GM23248 (cell line): ENCODE measurements at regions not wholly inside any gene's neighbourhood (a gene's known extent, or its start where the extent isn't known, plus 50 kb on each side); places are given as distances from the start of the nearest gene placed in this dataset.

Experiments
- DNase-seq: peaks from one replicate; pipeline ENCODE4 v3.0.0-alpha.2; 2015
- H2AFZ ChIP-seq: fragments of 200-600 bp; sonication (generic); 2 replicates; pipeline ENCODE4 v1.6.1; 2016; ENCODE audit warnings: antibody characterized with exemption
- H3F3A ChIP-seq: fragments of 200-600 bp; sonication (generic); 2 replicates; pipeline ENCODE4 v1.6.1; 2016; ENCODE audit warnings: mild to moderate bottlenecking, antibody characterized with exemption, mixed run types; ENCODE audit not compliant: insufficient read depth
- H3K27ac ChIP-seq: fragments of 200-600 bp; sonication (generic); 2 replicates; pipeline ENCODE4 v1.5.1; 2016; ENCODE audit warnings: mild to moderate bottlenecking
- H3K27me3 ChIP-seq: fragments of 200-600 bp; sonication (generic); replicated peaks from 2 replicates; pipeline ENCODE4 v1.6.1; 2016; ENCODE audit warnings: mild to moderate bottlenecking; ENCODE audit not compliant: insufficient read depth
- H3K36me3 ChIP-seq: fragments of 200-600 bp; sonication (generic); 2 replicates; pipeline ENCODE4 v1.6.1; 2016; ENCODE audit warnings: low read depth, mild to moderate bottlenecking
- H3K4me1 ChIP-seq: fragments of 200-600 bp; sonication (generic); 2 replicates; pipeline ENCODE4 v1.6.1; 2016; ENCODE audit warnings: mild to moderate bottlenecking; ENCODE audit not compliant: insufficient read depth
- H3K4me2 ChIP-seq: fragments of 200-600 bp; sonication (generic); one replicate; pipeline ENCODE4 v1.6.1; 2016; ENCODE audit warnings: mild to moderate bottlenecking; ENCODE audit not compliant: unreplicated experiment
- H3K4me3 ChIP-seq: fragments of 200-600 bp; sonication (generic); 2 replicates; pipeline ENCODE4 v1.5.1; 2016; ENCODE audit warnings: mild to moderate bottlenecking
- H3K79me2 ChIP-seq: fragments of 200-600 bp; sonication (generic); 2 replicates; pipeline ENCODE4 v1.6.1; 2016; ENCODE audit warnings: mild to moderate bottlenecking; ENCODE audit not compliant: insufficient read depth
- H3K9ac ChIP-seq: fragments of 200-600 bp; sonication (generic); 2 replicates; pipeline ENCODE4 v1.6.1; 2016; ENCODE audit warnings: mild to moderate bottlenecking
- H3K9me2 ChIP-seq: fragments of 200-600 bp; sonication (generic); 2 replicates; pipeline ENCODE4 v1.6.1; 2016; ENCODE audit warnings: mixed run types, mild to moderate bottlenecking, moderate library complexity; ENCODE audit not compliant: insufficient read depth
- H3K9me3 ChIP-seq: fragments of 200-600 bp; sonication (generic); one replicate; pipeline ENCODE4 v1.6.1; 2017; ENCODE audit warnings: low read depth
- H4K20me1 ChIP-seq: fragments of 200-600 bp; sonication (generic); 2 replicates; pipeline ENCODE4 v1.6.0; 2016; ENCODE audit not compliant: insufficient read depth
- EZH2 ChIP-seq: fragments of 200-600 bp; sonication (generic); IDR thresholded peaks from 2 replicates; pipeline ENCODE4 v1.6.1; 2018; ENCODE audit warnings: antibody characterized with exemption, mild to moderate bottlenecking; ENCODE audit not compliant: insufficient read depth, poor library complexity, severe bottlenecking
- EZH2phosphoT487 ChIP-seq: fragments of 200-600 bp; sonication (generic); IDR thresholded peaks from 2 replicates; pipeline ENCODE4 v1.6.1; 2018; ENCODE audit warnings: antibody characterized with exemption, moderate library complexity, mild to moderate bottlenecking, low read depth; ENCODE audit not compliant: insufficient read depth
- WGBS, 2 experiments: methylation state at CpG; one replicate each; pipeline ENCODE4 v1.1.6; 2015 to 2017; ENCODE audit warnings: low lambda C conversion rate in 2 of 2, low coverage in 1 of 2; ENCODE audit errors: missing lambda C conversion rate in 2 of 2; 5-methylcytosine and 5-hydroxymethylcytosine counted together
- in situ Hi-C: fragments of 300-500 bp; cut with MboI; formaldehyde crosslinking; loops from 2 replicates; pipeline ENCODE4 v1.15.0; 2020

GRCh38 chr1:30488324-30488913 is 235.0 kb downstream of the MATN1 start:
- Histone ChIP-seq H3K36me3 (no peaks in the 10 kb centered on the region), H3K4me2 (no peak overlapping the region), H3K9me2 (no peaks in the 10 kb centered on the region), H3K9me3 (no peaks in the 10 kb centered on the region), H2AFZ (no peak overlapping the region), H3F3A (no peaks in the 10 kb centered on the region), H3K4me3 (no peak overlapping the region), H3K4me1 (no peaks in the 10 kb centered on the region), H3K27ac (no peak overlapping the region), H3K79me2 (no peaks in the 10 kb centered on the region), H3K9ac (no peak overlapping the region), H4K20me1 (no peaks in the 10 kb centered on the region), H3K27me3 (no peaks in the 10 kb centered on the region)
- in situ Hi-C loops, result no loop called here
- TF ChIP-seq EZH2phosphoT487, result no peak
- TF ChIP-seq EZH2, result no peak
- no peak for DNase-seq

GRCh38 chr1:30487042-30487441 is 236.3 kb downstream of the MATN1 start:
- H3K79me2 ChIP-seq, result no peaks in the 10 kb centered on the region
- in situ Hi-C loops, result no loop called here
- H3K4me2 ChIP-seq, result no peak overlapping the region
- H3K27me3 ChIP-seq, result no peaks in the 10 kb centered on the region
- no peaks in the 10 kb centered on the region for H3K9me3 ChIP-seq
- H3K9ac ChIP-seq, result no peak overlapping the region
- no peak overlapping the region for H2AFZ ChIP-seq
- H3K4me1 ChIP-seq, result no peaks in the 10 kb centered on the region
- TF ChIP-seq EZH2phosphoT487, result no peak
- no peak for TF ChIP-seq EZH2
- no peaks in the 10 kb centered on the region for H3K36me3 ChIP-seq
- H3K27ac ChIP-seq, result no peak overlapping the region
- no peaks in the 10 kb centered on the region for H3F3A ChIP-seq
- WGBS, 2 experiments, result 54 to 68% methylated on average over 4 of the region's 4 CpGs
- no peak for DNase-seq
- no peaks in the 10 kb centered on the region for H4K20me1 ChIP-seq
- no peak overlapping the region for H3K4me3 ChIP-seq
- H3K9me2 ChIP-seq, result no peaks in the 10 kb centered on the region

GRCh38 chr1:30485072-30485471 is 238.3 kb downstream of the MATN1 start:
- WGBS, 2 experiments, result 42 to 50% methylated on average over 6 of the region's 6 CpGs
- H3K27me3 ChIP-seq, result no peaks in the 10 kb centered on the region
- TF ChIP-seq EZH2phosphoT487 (no peak), EZH2 (no peak)
- no peak overlapping the region for H3K27ac ChIP-seq
- no peaks in the 10 kb centered on the region for H3K9me3 ChIP-seq
- no peaks in the 10 kb centered on the region for H3F3A ChIP-seq
- no peaks in the 10 kb centered on the region for H4K20me1 ChIP-seq
- in situ Hi-C loops, result no loop called here
- H3K9me2 ChIP-seq, result no peaks in the 10 kb centered on the region
- no peak overlapping the region for H3K4me3 ChIP-seq
- DNase-seq, result no peak
- H3K9ac ChIP-seq, result no peak overlapping the region
- no peaks in the 10 kb centered on the region for H3K79me2 ChIP-seq
- H3K4me1 ChIP-seq, result no peaks in the 10 kb centered on the region
- H2AFZ ChIP-seq, result no peak overlapping the region
- H3K4me2 ChIP-seq, result no peak overlapping the region
- no peaks in the 10 kb centered on the region for H3K36me3 ChIP-seq

GRCh38 chr1:30484668-30485067 is 238.7 kb downstream of the MATN1 start:
- Histone ChIP-seq H3K36me3 (no peaks in the 10 kb centered on the region), H3K9me3 (no peaks in the 10 kb centered on the region), H3K79me2 (no peaks in the 10 kb centered on the region), H3F3A (no peaks in the 10 kb centered on the region), H3K9ac (no peak overlapping the region), H4K20me1 (no peaks in the 10 kb centered on the region), H3K4me2 (no peak overlapping the region), H3K9me2 (no peaks in the 10 kb centered on the region), H3K4me3 (no peak overlapping the region), H3K4me1 (no peaks in the 10 kb centered on the region), H2AFZ (no peak overlapping the region), H3K27me3 (no peaks in the 10 kb centered on the region), H3K27ac (no peak overlapping the region)
- in situ Hi-C loops, result no loop called here
- 42 to 69% methylated on average over 1 of the region's 1 CpG for WGBS, 2 experiments
- DNase-seq, result no peak
- TF ChIP-seq EZH2phosphoT487, result no peak
- TF ChIP-seq EZH2, result no peak

GRCh38 chr1:30479575-30479974 is 243.8 kb downstream of the MATN1 start:
- TF ChIP-seq EZH2 (no peak), EZH2phosphoT487 (no peak)
- in situ Hi-C loops, result no loop called here

More at GRCh38 chr1:30479575-30479974, 243.8 kb downstream of the MATN1 start:
- 71 to 72% methylated on average over 6 to 7 of the region's 7 CpGs for WGBS, 2 experiments
- no peaks in the 10 kb centered on the region for H4K20me1 ChIP-seq
- H3K36me3 ChIP-seq, result no peaks in the 10 kb centered on the region
- no peak overlapping the region for H3K9ac ChIP-seq
- H3K79me2 ChIP-seq, result no peaks in the 10 kb centered on the region
- H3K4me3 ChIP-seq, result no peak overlapping the region
- no peaks in the 10 kb centered on the region for H3K4me1 ChIP-seq
- DNase-seq, result no peak
- H3K27ac ChIP-seq, result no peak overlapping the region
- no peak overlapping the region for H3K4me2 ChIP-seq
- H3K9me3 ChIP-seq, result no peaks in the 10 kb centered on the region
- H3K9me2 ChIP-seq, result no peaks in the 10 kb centered on the region
- H3K27me3 ChIP-seq, result no peaks in the 10 kb centered on the region
- no peak overlapping the region for H2AFZ ChIP-seq
- H3F3A ChIP-seq, result no peaks in the 10 kb centered on the region
